HepG2 (cell line): ENCODE measurements at regions not wholly inside any gene's neighbourhood (a gene's known extent, or its start where the extent isn't known, plus 50 kb on each side); places are given as distances from the start of the nearest gene placed in this dataset.

ENCODE experiments used
- ATAC-seq: fragments of 200-7000 bp; cut with Tn5 transposase; 3 replicates; pipeline ENCODE4 v1.9.1; 2020; ENCODE audit warnings: mild to moderate bottlenecking, moderate library complexity
- BruUV-seq: library from RNA; stranded (reverse); fragments of 400-500 nt; replicated peaks from 2 replicates; lab custom pipeline; 2021; lab: Mats Ljungman, UMichigan
- CTCF ChIA-PET: fragments of 300-600 bp; formaldehyde crosslinking; extraction: SDS; loops from one replicate; lab custom pipeline; 2021; ENCODE audit warnings: low total read pairs, inconsistent platforms, low intra/inter-chr PET ratio; lab: Yijun Ruan, JAX
- POLR2A ChIA-PET: fragments of 350-600 bp; sonication (Branson Sonifier 250); formaldehyde crosslinking; loops from one replicate; lab custom pipeline; 2020; ENCODE audit warnings: antibody characterized with exemption, inconsistent platforms; lab: Yijun Ruan, JAX
- DNase-seq: peaks from one replicate; pipeline ENCODE4 v3.0.0-alpha.2; 2015; ENCODE audit warnings: low spot score
- FAIRE-seq: peaks from 3 replicates; lab custom pipeline; 2011; peaks lifted over from hg19 to GRCh38; lab: Jason Lieb, UNC
- H2AFZ ChIP-seq: one replicate; pipeline ENCODE4 v1.6.1; 2011; ENCODE audit warnings: low read length, inconsistent platforms
- H3K27ac ChIP-seq: fragments of 300-600 bp; 3 replicates; pipeline ENCODE4 v1.8.0; 2011; ENCODE audit warnings: mixed run types, mild to moderate bottlenecking, mixed read lengths, low read length, inconsistent platforms; ENCODE audit not compliant: insufficient read depth; ENCODE audit errors: extremely low read length
- H3K27me3 ChIP-seq, 2 experiments: fragments of 200-600 bp in 1 of 2; 2 replicates in 1 of 2; 3 replicates in 1 of 2; pipeline versions ENCODE4 v1.6.0 to v1.8.0; 2011; ENCODE audit warnings: low read length in 2 of 2, mild to moderate bottlenecking in 2 of 2, moderate library complexity in 2 of 2, inconsistent platforms in 1 of 2; ENCODE audit not compliant: insufficient read depth in 2 of 2, control insufficient read depth in 1 of 2
- H3K36me3 ChIP-seq, 2 experiments: fragments of 200-600 bp in 1 of 2; replicated peaks in 1 of 2; 2 replicates in 1 of 2; 3 replicates in 1 of 2; pipeline versions ENCODE4 v1.5.1 to v1.8.0; 2011; ENCODE audit warnings: low read length in 2 of 2, inconsistent platforms in 1 of 2; ENCODE audit not compliant: insufficient read depth in 2 of 2, control insufficient read depth in 1 of 2
- H3K4me1 ChIP-seq: 2 replicates; pipeline ENCODE4 v1.5.1; 2012; ENCODE audit warnings: low read length, inconsistent platforms; ENCODE audit not compliant: insufficient read depth
- H3K4me2 ChIP-seq: 2 replicates; pipeline ENCODE4 v1.6.0; 2011; ENCODE audit warnings: low read depth, low read length, inconsistent platforms
- H3K4me3 ChIP-seq, 3 experiments: fragments of 200-600 bp in 1 of 3; sonication (generic), shearing (Covaris generic) in 1 of 3; replicated peaks in 1 of 3; 2 replicates each; pipeline ENCODE4 v1.5.1; 2011 to 2016; ENCODE audit warnings: low read length in 3 of 3, inconsistent platforms in 2 of 3, low read depth in 2 of 3, mild to moderate bottlenecking in 2 of 3, control low read depth in 1 of 3, mixed read lengths in 1 of 3; ENCODE audit not compliant: insufficient read depth in 1 of 3
- H3K79me2 ChIP-seq: one replicate; pipeline ENCODE4 v1.6.1; 2011; ENCODE audit warnings: low read length, inconsistent platforms; ENCODE audit not compliant: insufficient read depth
- H3K9ac ChIP-seq: 2 replicates; pipeline ENCODE4 v1.6.0; 2011; ENCODE audit warnings: mild to moderate bottlenecking, low read depth, low read length, inconsistent platforms; ENCODE audit not compliant: insufficient read depth
- H3K9me3 ChIP-seq: 2 replicates; pipeline ENCODE4 v1.5.1; 2012; ENCODE audit warnings: mild to moderate bottlenecking, low read length
- H4K20me1 ChIP-seq: 2 replicates; pipeline ENCODE4 v1.6.0; 2011; ENCODE audit warnings: inconsistent platforms, mild to moderate bottlenecking, low read length, moderate library complexity; ENCODE audit not compliant: insufficient read depth
- FOXM1 ChIP-seq: sonication (generic); formaldehyde crosslinking; IDR thresholded peaks from 2 replicates; pipeline ENCODE4 v1.5.0; 2020; ENCODE audit warnings: missing genetic modification reagents
- FOXO1 ChIP-seq: sonication (generic); formaldehyde crosslinking; IDR thresholded peaks from 2 replicates; pipeline ENCODE4 v1.4.0; 2020; ENCODE audit warnings: missing genetic modification reagents
- GPN1 ChIP-seq: sonication (generic); formaldehyde crosslinking; IDR thresholded peaks from 2 replicates; pipeline ENCODE4 v1.5.1; 2020; ENCODE audit warnings: missing genetic modification reagents, borderline replicate concordance
- HBP1 ChIP-seq: IDR thresholded peaks from 2 replicates; pipeline ENCODE4 v1.6.1; 2016; ENCODE audit warnings: low read depth, control low read depth
- LCORL ChIP-seq, 2 experiments: fragments of 450-650 bp in 1 of 2; sonication (generic) in 1 of 2; formaldehyde crosslinking in 1 of 2; IDR thresholded peaks; 2 replicates each; pipeline versions ENCODE4 v1.5.0 to v1.6.1; 2017 to 2020; ENCODE audit warnings: antibody characterized with exemption in 1 of 2, missing genetic modification reagents in 1 of 2
- PAX8 ChIP-seq: sonication (generic); formaldehyde crosslinking; IDR thresholded peaks from 2 replicates; pipeline ENCODE4 v1.8.0; 2022; ENCODE audit warnings: mild to moderate bottlenecking, missing genetic modification reagents, borderline replicate concordance
- THYN1 ChIP-seq: sonication (generic); formaldehyde crosslinking; IDR thresholded peaks from 2 replicates; pipeline ENCODE4 v1.8.1; 2023; ENCODE audit warnings: low read depth, mild to moderate bottlenecking, moderate library complexity, missing genetic modification reagents, borderline replicate concordance
- WGBS: methylation state at CpG from one replicate; pipeline ENCODE4 v1.1.6; 2017; ENCODE audit warnings: low lambda C conversion rate; 5-methylcytosine and 5-hydroxymethylcytosine counted together
- in situ Hi-C: cut with HindIII; loops from 2 replicates; pipeline ENCODE4 v1.10.0; 2017; ENCODE audit warnings: low pct_unique_long_range_greater_than_20kb; ENCODE audit not compliant: extremely low pct_ligation_motif_present
- intact Hi-C: fragments of 100-400 bp; cut with micrococcal nuclease; formaldehyde crosslinking; loops from one replicate; pipeline ENCODE4 v1.10.0; 2022; ENCODE audit not compliant: unreplicated experiment

DNA sequence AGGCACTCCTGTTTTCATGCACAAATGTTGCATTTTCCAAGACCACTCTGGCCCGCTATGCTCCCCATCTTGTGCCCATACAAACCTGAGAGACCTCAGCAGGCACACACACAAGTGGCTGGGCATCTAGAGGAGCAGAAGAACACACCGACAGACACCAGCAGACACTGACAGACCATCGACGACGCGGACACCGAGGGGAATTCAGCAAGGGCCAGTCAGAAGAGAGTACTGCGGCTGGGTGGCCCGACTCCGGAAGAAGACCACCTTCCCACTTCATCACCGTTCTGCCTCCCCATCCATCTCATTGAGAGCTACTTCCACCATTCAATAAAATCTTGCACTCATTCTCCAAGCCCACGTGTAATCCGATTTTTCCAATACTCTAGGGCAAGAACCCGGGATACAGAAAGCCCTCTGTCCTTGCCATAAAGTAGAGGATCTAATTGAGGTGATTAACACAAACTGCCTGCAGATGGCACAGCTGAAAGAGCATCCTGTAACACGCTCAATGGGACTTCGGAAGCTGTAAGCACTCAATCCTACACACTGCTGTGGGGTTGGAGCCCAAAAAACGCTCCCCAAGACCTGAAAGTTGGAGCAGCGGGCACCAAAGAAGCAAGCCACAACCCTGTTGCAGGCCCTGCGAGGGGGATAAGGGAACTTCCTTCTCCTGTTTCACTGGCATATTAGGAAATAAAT, 780.9 kb downstream of the ARAP2 start:
- Histone ChIP-seq H3K9ac (no peak overlapping the region), H3K36me3 (no peaks in the 10 kb centered on the region), H3K4me1 (no peaks in the 10 kb centered on the region), H3K27me3 (no peaks in the 10 kb centered on the region), H2AFZ (no peak overlapping the region)
- no peak for DNase-seq
- intact Hi-C loops (no loop called here), in situ Hi-C loops (no loop called here)
- no peak for ATAC-seq
- no peak for FAIRE-seq
- 24% methylated on average over 11 of the region's 19 CpGs for WGBS
- POLR2A ChIA-PET, result no interaction called here
- no peak for TF ChIP-seq PAX8 (CRISPR knock-in tag)
- no peak for TF ChIP-seq THYN1 (CRISPR knock-in tag)
- no peak for TF ChIP-seq FOXM1 (CRISPR knock-in tag)
- TF ChIP-seq HBP1 (CRISPR knock-in tag), result no peak
- TF ChIP-seq GPN1 (CRISPR knock-in tag), result no peak
- TF ChIP-seq LCORL (IDR thresholded peaks at IDR 0.05), result no peak
- no peak for TF ChIP-seq LCORL (CRISPR knock-in tag; IDR thresholded peaks at IDR 0.05)
- TF ChIP-seq FOXO1, result no peak
- TF ChIP-seq, all 625 proteins: peak for 0
- CTCF ChIA-PET, result no interaction called here
- BruUV-seq, result no TSS peak
- Histone ChIP-seq H3K4me3 (no peak overlapping the region), H3K27ac (no peak overlapping the region), H4K20me1 (no peaks in the 10 kb centered on the region), H3K79me2 (no peaks in the 10 kb centered on the region), H3K9me3 (peaks cover 16% of the 10 kb centered on the region), H3K4me2 (no peak overlapping the region)
